Progenitor cell of endocrine pancreas (in vitro differentiated cells): ENCODE measurements at regions not wholly inside any gene's neighbourhood (a gene's known extent, or its start where the extent isn't known, plus 50 kb on each side); places are given as distances from the start of the nearest gene placed in this dataset.

ENCODE experiments used
- DNase-seq: peaks from one replicate; pipeline ENCODE4 v3.0.0; 2021; ENCODE audit warnings: low spot score; ENCODE audit not compliant: unreplicated experiment
- H3K27ac Mint-ChIP-seq: 2 replicates; pipeline ENCODE4 v1.8.0; 2021; ENCODE audit warnings: mild to moderate bottlenecking, moderate library complexity, mixed read lengths
- H3K27me3 Mint-ChIP-seq: 2 replicates; pipeline ENCODE4 v1.8.0; 2021; ENCODE audit warnings: mixed read lengths
- H3K36me3 Mint-ChIP-seq: 2 replicates; pipeline ENCODE4 v1.8.0; 2022; ENCODE audit warnings: mixed read lengths; ENCODE audit not compliant: insufficient read depth
- H3K4me1 Mint-ChIP-seq: 2 replicates; pipeline ENCODE4 v1.8.0; 2021; ENCODE audit warnings: low read depth, mixed read lengths
- H3K4me3 Mint-ChIP-seq: 2 replicates; pipeline ENCODE4 v1.8.0; 2021; ENCODE audit warnings: low read depth, mild to moderate bottlenecking, moderate library complexity, mixed read lengths
- H3K9me3 Mint-ChIP-seq: 2 replicates; pipeline ENCODE4 v1.8.0; 2021; ENCODE audit warnings: low read depth, mixed read lengths
- CTCF ChIP-seq: fragments of 200-600 bp; sonication (generic); IDR thresholded peaks from one replicate; pipeline ENCODE4 v1.5.0; 2021; ENCODE audit warnings: antibody characterized with exemption, mild to moderate bottlenecking; ENCODE audit not compliant: unreplicated experiment

- DNase-seq: no peak
- Mint-ChIP-seq H3K36me3 (no peaks in the 10 kb centered on the region), H3K4me3 (no peak overlapping the region), H3K4me1 (no peaks in the 10 kb centered on the region), H3K27me3 (no peaks in the 10 kb centered on the region), H3K27ac (no peak overlapping the region), H3K9me3 (no peaks in the 10 kb centered on the region)
- no peak for TF ChIP-seq CTCF
Measured at GRCh38 chr9:106653213-106653612, 209.8 kb upstream of the ZNF462 start.

GRCh38 chr9:106655966-106656365 is 207.0 kb upstream of the ZNF462 start:
- H3K9me3 Mint-ChIP-seq: no peaks in the 10 kb centered on the region
- H3K4me1 Mint-ChIP-seq: no peaks in the 10 kb centered on the region
- TF ChIP-seq CTCF: no peak
- no peak overlapping the region for H3K27ac Mint-ChIP-seq
- H3K4me3 Mint-ChIP-seq: no peak overlapping the region
- DNase-seq: no peak
- no peaks in the 10 kb centered on the region for H3K36me3 Mint-ChIP-seq
- peaks cover 3% of the 10 kb centered on the region for H3K27me3 Mint-ChIP-seq

DNA sequence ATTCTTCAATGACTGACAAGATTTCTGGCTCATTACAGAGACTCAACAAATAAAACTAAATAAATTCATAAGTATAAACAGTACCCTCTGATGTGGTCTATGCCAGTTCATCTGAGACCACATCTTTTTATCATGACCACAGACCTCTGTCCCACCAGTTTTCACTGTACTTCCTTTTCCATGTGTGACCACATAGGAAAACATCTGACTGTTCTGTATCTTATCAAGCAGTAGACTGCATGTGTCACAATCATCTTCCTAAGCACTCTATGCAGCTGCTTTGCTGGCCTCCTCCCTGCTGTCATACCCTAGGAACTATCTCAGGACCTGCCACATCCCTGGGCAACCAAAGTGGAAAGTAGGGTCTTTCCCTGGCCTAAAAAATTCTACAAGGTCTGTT is 205.0 kb upstream of the ZNF462 start:
- no peaks in the 10 kb centered on the region for H3K9me3 Mint-ChIP-seq
- H3K36me3 Mint-ChIP-seq: no peaks in the 10 kb centered on the region
- H3K4me1 Mint-ChIP-seq: no peaks in the 10 kb centered on the region
- no peak overlapping the region for H3K4me3 Mint-ChIP-seq
- DNase-seq: no peak
- no peak overlapping the region for H3K27ac Mint-ChIP-seq
- peaks cover 3% of the 10 kb centered on the region for H3K27me3 Mint-ChIP-seq
- no peak for TF ChIP-seq CTCF

DNA sequence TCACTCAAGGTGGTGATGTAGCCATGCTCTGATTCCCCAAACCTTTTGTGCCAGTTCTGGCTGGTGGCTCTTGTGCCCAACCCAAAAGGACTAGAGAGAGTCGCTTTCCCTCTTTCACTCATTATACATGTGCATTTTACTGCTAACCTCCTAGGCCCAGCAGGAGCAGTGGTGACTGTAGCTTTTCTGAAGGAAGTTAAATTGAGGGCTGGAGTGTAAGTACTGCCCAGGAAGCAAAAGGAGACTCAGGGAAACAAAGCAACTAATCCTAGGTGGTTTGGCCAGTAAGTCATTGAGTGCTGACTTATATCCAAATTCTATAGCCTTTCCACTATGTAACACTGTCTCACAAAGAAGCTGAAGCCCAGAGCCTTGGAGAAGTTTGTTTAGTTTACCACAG is 194.4 kb upstream of the ZNF462 start:
- Mint-ChIP-seq H3K4me3 (no peak overlapping the region), H3K36me3 (no peaks in the 10 kb centered on the region), H3K27me3 (peaks cover 3% of the 10 kb centered on the region), H3K9me3 (no peaks in the 10 kb centered on the region), H3K4me1 (no peaks in the 10 kb centered on the region), H3K27ac (no peak overlapping the region)
- TF ChIP-seq CTCF: no peak
- DNase-seq: no peak

DNA sequence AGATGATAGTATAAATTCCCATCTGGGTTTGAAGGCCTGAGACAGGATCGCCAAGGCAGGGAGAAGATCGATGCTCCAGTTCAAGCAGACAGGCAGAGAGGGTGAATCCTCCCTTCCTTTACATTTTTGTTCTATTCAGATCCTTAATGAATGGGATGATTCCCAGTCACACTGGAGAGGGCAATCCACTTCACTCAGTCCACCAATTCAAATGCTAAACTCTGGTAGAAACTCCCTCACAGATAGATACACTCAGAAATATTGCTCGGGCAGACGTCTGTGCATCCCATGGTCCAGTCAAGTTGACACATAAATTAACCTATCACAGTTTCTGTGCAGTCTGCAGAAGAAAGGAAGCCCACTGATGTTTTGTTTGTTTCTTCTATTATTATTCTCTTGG is 193.1 kb upstream of the ZNF462 start:
- Mint-ChIP-seq H3K4me3 (no peak overlapping the region), H3K9me3 (no peaks in the 10 kb centered on the region), H3K4me1 (no peaks in the 10 kb centered on the region), H3K27ac (no peak overlapping the region), H3K27me3 (peaks cover 3% of the 10 kb centered on the region), H3K36me3 (no peaks in the 10 kb centered on the region)
- DNase-seq: no peak
- TF ChIP-seq CTCF: no peak
